ENCODE measurements at regions not wholly inside any gene's neighbourhood (a gene's known extent, or its start where the extent isn't known, plus 50 kb on each side); places are given as distances from the start of the nearest gene placed in this dataset.
"Not testable (repeated sequence)": the region's sequence is repeated elsewhere in the genome, so short reads cannot be mapped to it uniquely, and the experiment has no call there.

DNA sequence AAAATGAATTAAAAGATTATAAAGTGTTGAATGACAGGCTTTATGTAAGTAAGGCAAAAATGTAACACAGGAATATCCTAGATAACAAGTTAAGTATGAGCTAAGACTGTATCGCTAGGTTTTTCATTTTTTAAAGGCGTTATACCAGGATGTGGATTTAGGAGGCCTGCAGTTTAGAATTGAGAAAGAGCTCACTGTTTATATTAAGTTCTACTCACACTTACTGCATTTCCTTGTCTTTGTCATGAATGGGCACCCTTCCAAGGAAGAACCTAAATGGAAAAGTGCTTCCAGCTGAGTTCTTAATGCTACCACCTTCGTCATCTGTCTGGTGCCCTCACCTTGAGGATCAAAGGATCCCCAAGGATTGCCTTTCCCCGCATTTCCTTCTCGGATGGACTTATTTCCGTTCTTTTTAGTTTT, 148.7 kb downstream of the SOX4 start:
- DNase-seq (ENCODE audit: low read depth) = no peak

GRCh38 chr6:21744331-21744730, 150.8 kb downstream of the SOX4 start:
- no peak for DNase-seq (ENCODE audit: low read depth)

GRCh38 chr6:21745543-21746337, 152.2 kb downstream of the SOX4 start:
- DNase-seq (ENCODE audit: low read depth) = no peak

DNA sequence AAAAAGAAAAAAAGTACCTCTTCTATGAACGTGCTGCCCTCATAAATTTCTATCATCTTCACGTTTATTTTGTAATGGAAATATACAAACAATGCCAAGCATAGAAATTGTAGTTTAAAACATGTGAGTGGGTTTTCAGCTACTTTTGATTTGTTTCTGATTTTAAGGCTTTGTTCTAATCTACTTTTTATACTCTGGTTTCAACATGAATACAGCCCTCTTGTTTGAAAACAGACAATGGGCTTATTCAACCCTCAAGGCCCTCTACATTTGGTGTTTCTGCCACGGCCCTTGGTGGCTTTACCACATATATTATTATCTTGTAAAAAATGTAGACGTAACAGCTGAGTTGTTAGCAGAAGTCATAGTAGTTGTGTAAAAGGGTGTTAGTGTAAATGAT, 153.9 kb downstream of the SOX4 start:
- DNase-seq (ENCODE audit: low read depth) = no peak

DNA sequence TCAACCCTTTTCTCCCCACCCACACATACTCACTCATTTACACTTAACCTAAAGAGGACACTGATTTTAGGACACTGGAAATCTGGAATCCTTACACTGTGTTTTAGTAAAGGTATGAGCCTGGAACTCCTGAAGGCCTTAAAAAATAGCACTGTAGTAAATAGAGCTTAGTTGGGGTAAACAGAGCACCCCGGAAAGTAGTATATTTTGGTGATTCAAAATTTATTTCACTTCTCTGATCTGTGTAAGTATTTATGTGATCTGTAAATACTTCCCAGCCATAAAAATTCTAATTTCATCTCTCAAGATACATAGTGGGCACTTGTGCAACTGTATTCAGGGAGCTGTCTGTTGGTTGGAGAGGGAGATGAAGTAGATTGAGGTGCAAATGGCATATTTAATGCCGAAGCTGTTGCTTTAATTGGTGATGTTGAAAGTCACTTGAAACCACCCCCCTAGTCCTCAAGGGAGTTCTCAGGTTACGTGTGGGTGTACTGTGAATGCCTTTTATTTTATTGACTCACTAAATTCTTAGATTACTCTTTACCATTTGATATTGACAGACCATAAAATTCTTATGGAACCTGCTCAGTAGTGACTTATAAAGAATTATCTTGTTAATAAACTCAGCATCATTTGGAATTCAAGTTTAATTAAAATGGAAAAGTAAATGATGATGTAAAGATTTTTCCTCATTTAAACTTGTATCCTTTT, 154.9 kb downstream of the SOX4 start:
- no peak for DNase-seq (ENCODE audit: low read depth)

GRCh38 chr6:21749754-21750153, 156.2 kb downstream of the SOX4 start:
- DNase-seq (ENCODE audit: low read depth) = no peak

GRCh38 chr6:21750575-21750974, 157.0 kb downstream of the SOX4 start:
- no peak for DNase-seq (ENCODE audit: low read depth)

DNA sequence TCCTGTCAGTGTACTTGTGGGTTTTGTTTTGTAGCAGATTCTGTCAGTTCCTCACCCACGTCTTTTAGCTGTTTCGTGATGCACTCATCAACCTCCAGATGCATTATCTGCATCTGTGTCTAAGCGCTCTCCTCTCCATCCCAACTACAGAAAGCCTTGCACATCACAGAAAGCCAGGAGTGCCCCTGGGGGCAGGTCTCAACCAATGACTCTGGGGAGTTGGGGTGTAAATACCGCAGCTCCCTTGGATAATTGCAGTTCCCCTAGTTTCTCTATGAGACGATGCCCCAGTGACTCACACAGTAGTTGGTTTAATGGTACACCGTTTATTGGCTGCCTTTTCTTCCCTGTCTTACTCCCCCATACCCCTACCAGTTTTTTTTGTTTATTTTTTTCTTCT, 158.1 kb downstream of the SOX4 start:
- DNase-seq (ENCODE audit: low read depth) = no peak

GRCh38 chr6:21752054-21752811, 158.7 kb downstream of the SOX4 start:
- no peak for DNase-seq (ENCODE audit: low read depth)

DNA sequence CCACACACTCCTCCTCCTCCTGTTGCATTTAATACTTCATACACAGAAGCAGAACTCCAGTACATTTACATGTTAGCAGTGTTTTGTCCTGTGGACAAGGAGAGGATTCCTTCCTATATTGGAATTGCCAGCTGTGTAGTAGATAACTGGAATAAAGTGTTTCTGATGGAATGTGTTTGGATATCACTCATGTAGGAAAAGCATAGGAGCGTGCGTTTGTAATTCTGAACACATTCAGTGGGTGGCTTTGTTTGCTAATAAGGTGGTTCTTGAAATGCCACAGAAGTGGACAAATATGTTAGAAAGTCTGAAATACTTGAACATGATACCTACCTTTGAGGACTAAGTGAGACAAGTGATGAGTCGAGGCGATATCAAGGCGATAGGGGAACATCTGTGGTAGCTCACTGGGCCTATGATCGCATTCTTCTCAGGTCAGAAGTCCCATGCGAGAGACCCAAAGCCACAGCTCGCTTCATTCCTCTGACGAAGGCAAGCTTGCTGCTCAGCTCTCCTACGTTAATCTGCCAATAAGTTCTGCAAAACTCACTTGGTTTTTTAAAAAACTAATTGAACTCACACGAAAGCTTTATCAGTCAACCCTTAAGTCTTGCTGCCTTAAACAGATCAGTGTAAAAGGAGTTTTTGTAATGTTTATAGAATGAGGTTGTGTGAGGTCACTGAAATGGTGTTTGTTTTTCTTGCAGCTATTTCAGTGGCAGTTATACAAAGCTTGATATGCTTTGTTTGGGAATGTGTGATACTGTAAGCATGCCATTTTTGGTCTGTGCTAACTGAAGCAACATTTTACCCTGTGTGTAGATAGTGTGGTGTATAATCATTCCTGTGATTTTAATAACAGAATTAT, 159.9 kb downstream of the SOX4 start:
- no peak for DNase-seq (ENCODE audit: low read depth)

DNA sequence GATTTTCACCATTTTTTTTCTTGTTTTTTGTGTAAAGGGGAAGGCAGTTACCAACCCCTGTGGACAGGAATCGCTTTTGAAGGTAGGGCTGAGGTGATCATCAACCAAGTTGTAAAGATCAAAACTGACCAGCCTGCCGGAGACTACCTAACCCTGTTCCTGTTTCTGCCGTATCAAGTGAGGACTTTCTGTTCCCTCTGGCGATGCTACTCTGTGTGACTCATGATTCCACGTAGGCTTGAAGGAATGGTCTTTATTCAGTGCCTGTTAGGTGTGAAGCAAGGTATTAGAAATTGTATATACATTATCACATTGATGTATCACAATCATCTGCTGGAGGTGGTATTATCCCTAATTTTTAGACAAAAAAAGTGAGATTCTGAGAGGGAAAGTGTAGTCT, 161.3 kb downstream of the SOX4 start:
- DNase-seq (ENCODE audit: low read depth) = no peak

GRCh38 chr6:21756487-21756886, 162.9 kb downstream of the SOX4 start:
- DNase-seq (ENCODE audit: low read depth) = no peak

DNA sequence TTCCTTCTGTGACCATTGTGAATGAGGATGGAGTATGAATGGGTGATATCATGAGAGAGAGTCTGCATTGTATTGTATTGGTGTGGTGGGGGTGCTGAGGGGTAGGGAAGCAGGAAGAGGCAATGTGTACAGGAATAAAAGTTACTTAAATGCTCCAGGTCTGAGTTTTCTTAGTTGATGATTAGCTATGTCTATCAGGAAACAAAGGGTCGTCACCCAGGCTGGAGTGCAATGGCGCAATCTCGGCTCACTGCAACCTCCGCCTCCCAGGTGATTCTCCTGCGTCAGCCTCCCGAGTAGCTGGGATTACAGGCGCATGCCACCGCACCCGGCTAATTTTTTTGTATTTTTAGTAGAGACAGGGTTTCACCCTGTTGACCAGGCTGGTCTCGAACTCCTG, 163.8 kb downstream of the SOX4 start:
- not testable (repeated sequence) for DNase-seq (ENCODE audit: low read depth)

DNA sequence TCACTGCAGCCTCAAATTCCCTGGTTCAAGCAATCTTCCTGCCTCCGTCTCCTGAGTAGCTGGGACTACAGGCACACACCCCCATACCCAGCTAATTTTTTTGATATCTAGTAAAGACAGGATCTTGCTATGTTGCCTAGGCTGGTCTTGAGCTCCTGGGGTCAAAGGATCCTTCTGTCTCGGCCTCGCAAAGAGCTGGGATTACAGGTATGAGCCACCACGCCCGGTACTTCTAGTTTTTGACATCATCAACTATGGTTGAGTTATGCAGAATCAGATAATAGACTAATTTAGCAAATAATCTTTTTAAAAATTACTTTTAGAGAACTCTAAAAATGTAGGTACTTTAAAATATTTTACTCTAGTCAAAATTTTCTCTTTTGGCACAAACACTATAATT, 166.2 kb downstream of the SOX4 start:
- no peak for DNase-seq (ENCODE audit: low read depth)

- DNase-seq (ENCODE audit: low read depth) = not testable (repeated sequence)
Observed at GRCh38 chr6:21761053-21761730, 167.6 kb downstream of the SOX4 start.

- DNase-seq (ENCODE audit: low read depth) = no peak
Observed at GRCh38 chr6:21764989-21765388, 171.4 kb downstream of the SOX4 start.

GRCh38 chr6:21767891-21768648, 174.5 kb downstream of the SOX4 start:
- DNase-seq (ENCODE audit: low read depth) = no peak

GRCh38 chr6:21769405-21769861, 175.9 kb downstream of the SOX4 start:
- DNase-seq (ENCODE audit: low read depth) = peak; percentile 64

GRCh38 chr6:21769968-21770367, 176.4 kb downstream of the SOX4 start:
- no peak for DNase-seq (ENCODE audit: low read depth)

Data from forelimb muscle (tissue), 1 donor.